ENCODE measurements at regions not wholly inside any gene's neighbourhood (a gene's known extent, or its start where the extent isn't known, plus 50 kb on each side); places are given as distances from the start of the nearest gene placed in this dataset.

GRCh38 chrX:8960957-8961468, 72.9 kb downstream of the FAM9B start:
- TF ChIP-seq CTCF (IDR thresholded peaks at IDR 0.05) (no peak), POLR2A (IDR thresholded peaks at IDR 0.05) (no peak)

Measured in testis (tissue), 2 donors.